ENCODE measurements at regions not wholly inside any gene's neighbourhood (a gene's known extent, or its start where the extent isn't known, plus 50 kb on each side); places are given as distances from the start of the nearest gene placed in this dataset.

DNA sequence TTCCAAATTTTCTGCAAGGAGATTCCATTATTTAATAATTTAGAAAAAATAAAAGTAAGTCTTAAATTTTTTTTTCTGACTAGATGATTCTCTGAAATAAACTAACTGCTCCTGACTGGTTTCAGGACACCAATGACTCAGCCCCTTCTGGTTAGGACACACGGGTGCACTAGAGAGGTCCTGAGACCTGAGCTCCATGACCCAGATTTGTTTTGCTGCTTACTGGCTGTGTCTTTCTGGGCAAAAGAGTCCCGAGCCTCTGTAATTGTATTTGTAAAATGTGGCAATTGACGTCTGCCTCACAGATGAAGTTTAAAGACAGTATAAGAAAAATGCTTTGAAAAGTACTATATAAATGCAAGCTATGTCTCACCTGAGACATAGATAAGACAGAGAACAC lies 89.1 kb downstream of the SLC24A2 start:
- H3K4me3 ChIP-seq (IDR thresholded peaks at IDR 0.05; ENCODE audit: insufficient read depth, low read depth, low read length): no peak overlapping the region
- peak overlapping the region; percentile 6; the same call in 1 of the 2 replicates for H2AFZ ChIP-seq (ENCODE audit: low read depth)
- no peak overlapping the region for H3K9ac ChIP-seq
- H3K27ac ChIP-seq: no peak overlapping the region
- peak overlapping the region; percentile 25 for H3K4me2 ChIP-seq
- peaks cover 10% of the 10 kb centered on the region for H3K4me1 ChIP-seq (ENCODE audit: low read depth, poor library complexity, severe bottlenecking)
- TF ChIP-seq, protein P1, sequence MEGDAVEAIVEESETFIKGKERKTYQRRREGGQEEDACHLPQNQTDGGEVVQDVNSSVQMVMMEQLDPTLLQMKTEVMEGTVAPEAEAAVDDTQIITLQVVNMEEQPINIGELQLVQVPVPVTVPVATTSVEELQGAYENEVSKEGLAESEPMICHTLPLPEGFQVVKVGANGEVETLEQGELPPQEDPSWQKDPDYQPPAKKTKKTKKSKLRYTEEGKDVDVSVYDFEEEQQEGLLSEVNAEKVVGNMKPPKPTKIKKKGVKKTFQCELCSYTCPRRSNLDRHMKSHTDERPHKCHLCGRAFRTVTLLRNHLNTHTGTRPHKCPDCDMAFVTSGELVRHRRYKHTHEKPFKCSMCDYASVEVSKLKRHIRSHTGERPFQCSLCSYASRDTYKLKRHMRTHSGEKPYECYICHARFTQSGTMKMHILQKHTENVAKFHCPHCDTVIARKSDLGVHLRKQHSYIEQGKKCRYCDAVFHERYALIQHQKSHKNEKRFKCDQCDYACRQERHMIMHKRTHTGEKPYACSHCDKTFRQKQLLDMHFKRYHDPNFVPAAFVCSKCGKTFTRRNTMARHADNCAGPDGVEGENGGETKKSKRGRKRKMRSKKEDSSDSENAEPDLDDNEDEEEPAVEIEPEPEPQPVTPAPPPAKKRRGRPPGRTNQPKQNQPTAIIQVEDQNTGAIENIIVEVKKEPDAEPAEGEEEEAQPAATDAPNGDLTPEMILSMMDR (conservative IDR thresholded peaks at IDR 0.05; ENCODE audit: low read depth, low read length): no peak
- no peaks in the 10 kb centered on the region for H3K27me3 ChIP-seq (ENCODE audit: insufficient read depth, low read depth)
- no peaks in the 10 kb centered on the region for H4K20me1 ChIP-seq (ENCODE audit: insufficient read depth)
- H3K79me2 ChIP-seq (ENCODE audit: insufficient read depth, low read depth): no peaks in the 10 kb centered on the region
- H3K36me3 ChIP-seq (ENCODE audit: insufficient read depth): no peaks in the 10 kb centered on the region

DNA sequence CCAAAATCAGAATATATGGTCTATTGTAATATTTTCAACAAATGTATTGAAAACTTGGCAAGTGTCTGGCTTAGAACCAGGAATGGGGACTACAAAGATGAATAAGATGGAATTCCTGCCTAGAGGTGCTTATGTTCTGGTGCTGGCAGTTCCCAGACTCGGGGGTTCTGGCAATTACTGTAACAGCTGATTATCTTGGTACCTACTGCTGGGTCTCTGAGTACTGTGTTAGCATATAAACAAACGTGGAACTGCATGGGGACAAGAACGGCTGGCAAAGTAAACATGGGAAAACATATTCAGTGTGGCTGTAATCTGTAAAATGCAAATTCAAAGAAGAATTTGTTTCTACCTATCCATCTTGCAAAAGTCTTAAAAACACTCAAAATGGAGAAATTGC lies 89.9 kb downstream of the SLC24A2 start:
- Histone ChIP-seq H3K4me3 (IDR thresholded peaks at IDR 0.05; ENCODE audit: insufficient read depth, low read depth, low read length) (no peak overlapping the region), H3K36me3 (ENCODE audit: insufficient read depth) (no peaks in the 10 kb centered on the region), H3K4me2 (no peak overlapping the region), H4K20me1 (ENCODE audit: insufficient read depth) (no peaks in the 10 kb centered on the region), H3K27me3 (ENCODE audit: insufficient read depth, low read depth) (no peaks in the 10 kb centered on the region), H3K79me2 (ENCODE audit: insufficient read depth, low read depth) (no peaks in the 10 kb centered on the region), H2AFZ (ENCODE audit: low read depth) (no peak overlapping the region), H3K9ac (no peak overlapping the region), H3K4me1 (ENCODE audit: low read depth, poor library complexity, severe bottlenecking) (peaks cover 10% of the 10 kb centered on the region), H3K27ac (no peak overlapping the region)
- TF ChIP-seq, protein P1 (conservative IDR thresholded peaks at IDR 0.05; ENCODE audit: low read depth, low read length): no peak

DNA sequence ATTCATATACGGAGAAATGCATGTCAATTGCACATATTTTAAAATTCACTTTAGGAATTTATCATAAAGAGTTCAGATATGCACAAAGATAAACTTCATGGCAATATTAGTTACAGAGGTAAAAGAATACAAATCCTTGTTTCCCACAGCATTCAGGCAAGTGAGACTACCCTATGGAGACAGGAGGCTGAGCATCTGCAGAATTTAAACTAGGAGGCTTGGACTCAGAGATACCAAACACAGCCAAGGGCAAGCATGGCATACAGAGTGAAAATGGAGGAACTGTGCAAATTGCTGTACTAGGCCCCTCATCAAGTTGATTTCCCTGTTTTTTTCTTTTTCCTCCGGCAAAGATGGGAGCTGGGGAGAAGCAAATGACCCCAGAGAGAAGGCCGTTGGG lies 94.2 kb downstream of the SLC24A2 start:
- Histone ChIP-seq H2AFZ (ENCODE audit: low read depth) (no peak overlapping the region), H3K27ac (no peak overlapping the region), H3K36me3 (ENCODE audit: insufficient read depth) (no peaks in the 10 kb centered on the region), H3K4me3 (IDR thresholded peaks at IDR 0.05; ENCODE audit: insufficient read depth, low read depth, low read length) (no peak overlapping the region), H4K20me1 (ENCODE audit: insufficient read depth) (no peaks in the 10 kb centered on the region), H3K4me1 (ENCODE audit: low read depth, poor library complexity, severe bottlenecking) (peaks cover 3% of the 10 kb centered on the region), H3K9ac (no peak overlapping the region), H3K27me3 (ENCODE audit: insufficient read depth, low read depth) (no peaks in the 10 kb centered on the region), H3K4me2 (no peak overlapping the region), H3K79me2 (ENCODE audit: insufficient read depth, low read depth) (no peaks in the 10 kb centered on the region)
- TF ChIP-seq, protein P1 (conservative IDR thresholded peaks at IDR 0.05; ENCODE audit: low read depth, low read length): no peak

DNA sequence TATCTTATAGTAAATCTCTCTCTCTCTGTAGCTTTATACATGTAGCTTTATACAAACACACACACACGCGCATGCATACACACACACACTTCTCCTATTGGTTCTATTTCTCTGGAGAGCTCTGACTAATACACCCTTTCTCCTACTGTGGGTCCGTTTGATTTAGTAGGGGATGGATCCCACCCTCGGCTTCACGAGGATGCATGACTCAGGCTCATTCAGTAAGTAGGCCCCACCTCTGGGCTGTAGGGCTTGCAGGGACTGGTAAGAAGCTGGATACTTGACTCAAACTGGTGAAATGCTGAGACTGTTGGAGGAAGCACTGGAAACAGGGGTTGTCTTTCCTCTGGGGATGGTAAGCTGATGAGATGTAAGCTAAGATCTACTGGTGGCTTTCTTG lies 98.7 kb downstream of the SLC24A2 start:
- Histone ChIP-seq H4K20me1 (ENCODE audit: insufficient read depth) (no peaks in the 10 kb centered on the region), H3K27ac (no peak overlapping the region), H3K27me3 (ENCODE audit: insufficient read depth, low read depth) (no peaks in the 10 kb centered on the region), H3K9ac (no peak overlapping the region), H3K79me2 (ENCODE audit: insufficient read depth, low read depth) (no peaks in the 10 kb centered on the region), H3K4me3 (IDR thresholded peaks at IDR 0.05; ENCODE audit: insufficient read depth, low read depth, low read length) (no peak overlapping the region), H3K36me3 (ENCODE audit: insufficient read depth) (no peaks in the 10 kb centered on the region), H2AFZ (ENCODE audit: low read depth) (no peak overlapping the region), H3K4me1 (ENCODE audit: low read depth, poor library complexity, severe bottlenecking) (no peaks in the 10 kb centered on the region), H3K4me2 (no peak overlapping the region)
- TF ChIP-seq, protein P1 (conservative IDR thresholded peaks at IDR 0.05; ENCODE audit: low read depth, low read length): no peak
